ENCODE measurements at regions not wholly inside any gene's neighbourhood (a gene's known extent, or its start where the extent isn't known, plus 50 kb on each side); places are given as distances from the start of the nearest gene placed in this dataset.

DNA sequence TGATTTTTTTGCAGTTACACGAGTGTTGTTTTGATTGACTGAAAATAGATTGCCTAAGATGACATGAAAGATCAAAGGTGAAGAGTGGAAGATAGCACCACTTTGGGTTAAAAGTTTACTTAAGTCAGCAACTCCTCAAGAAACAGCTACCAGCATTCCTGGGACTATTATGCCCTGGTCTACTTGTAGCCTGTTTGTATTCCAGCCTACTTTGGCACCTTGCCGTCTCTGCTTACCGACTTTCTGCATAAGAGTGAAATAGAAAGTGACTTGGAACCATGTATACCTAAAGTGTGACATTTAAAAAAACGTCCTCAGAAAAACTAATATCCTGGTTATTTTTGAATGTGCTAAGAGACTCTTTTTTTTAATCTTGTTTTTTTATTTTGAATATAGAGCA, 631.5 kb upstream of the PTBP2 start:
- Histone ChIP-seq H3K4me1 (no peaks in the 10 kb centered on the region), H3K27ac (no peak overlapping the region), H3K9me3 (no peaks in the 10 kb centered on the region), H3K27me3 (no peaks in the 10 kb centered on the region), H3K4me3 (no peak overlapping the region), H3K36me3 (no peaks in the 10 kb centered on the region)
- TF ChIP-seq POLR2AphosphoS5 (IDR thresholded peaks at IDR 0.05) = no peak
- no peak for TF ChIP-seq EP300 (IDR thresholded peaks at IDR 0.05)
- TF ChIP-seq, protein P1, sequence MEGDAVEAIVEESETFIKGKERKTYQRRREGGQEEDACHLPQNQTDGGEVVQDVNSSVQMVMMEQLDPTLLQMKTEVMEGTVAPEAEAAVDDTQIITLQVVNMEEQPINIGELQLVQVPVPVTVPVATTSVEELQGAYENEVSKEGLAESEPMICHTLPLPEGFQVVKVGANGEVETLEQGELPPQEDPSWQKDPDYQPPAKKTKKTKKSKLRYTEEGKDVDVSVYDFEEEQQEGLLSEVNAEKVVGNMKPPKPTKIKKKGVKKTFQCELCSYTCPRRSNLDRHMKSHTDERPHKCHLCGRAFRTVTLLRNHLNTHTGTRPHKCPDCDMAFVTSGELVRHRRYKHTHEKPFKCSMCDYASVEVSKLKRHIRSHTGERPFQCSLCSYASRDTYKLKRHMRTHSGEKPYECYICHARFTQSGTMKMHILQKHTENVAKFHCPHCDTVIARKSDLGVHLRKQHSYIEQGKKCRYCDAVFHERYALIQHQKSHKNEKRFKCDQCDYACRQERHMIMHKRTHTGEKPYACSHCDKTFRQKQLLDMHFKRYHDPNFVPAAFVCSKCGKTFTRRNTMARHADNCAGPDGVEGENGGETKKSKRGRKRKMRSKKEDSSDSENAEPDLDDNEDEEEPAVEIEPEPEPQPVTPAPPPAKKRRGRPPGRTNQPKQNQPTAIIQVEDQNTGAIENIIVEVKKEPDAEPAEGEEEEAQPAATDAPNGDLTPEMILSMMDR (IDR thresholded peaks at IDR 0.05) = no peak
- TF ChIP-seq POLR2A (IDR thresholded peaks at IDR 0.05) = no peak
- 16 to 29% methylated on average over 4 of the region's 4 CpGs for WGBS, 2 donors (ENCODE audit: low coverage in 1 of 2)
- no peak for ATAC-seq

DNA sequence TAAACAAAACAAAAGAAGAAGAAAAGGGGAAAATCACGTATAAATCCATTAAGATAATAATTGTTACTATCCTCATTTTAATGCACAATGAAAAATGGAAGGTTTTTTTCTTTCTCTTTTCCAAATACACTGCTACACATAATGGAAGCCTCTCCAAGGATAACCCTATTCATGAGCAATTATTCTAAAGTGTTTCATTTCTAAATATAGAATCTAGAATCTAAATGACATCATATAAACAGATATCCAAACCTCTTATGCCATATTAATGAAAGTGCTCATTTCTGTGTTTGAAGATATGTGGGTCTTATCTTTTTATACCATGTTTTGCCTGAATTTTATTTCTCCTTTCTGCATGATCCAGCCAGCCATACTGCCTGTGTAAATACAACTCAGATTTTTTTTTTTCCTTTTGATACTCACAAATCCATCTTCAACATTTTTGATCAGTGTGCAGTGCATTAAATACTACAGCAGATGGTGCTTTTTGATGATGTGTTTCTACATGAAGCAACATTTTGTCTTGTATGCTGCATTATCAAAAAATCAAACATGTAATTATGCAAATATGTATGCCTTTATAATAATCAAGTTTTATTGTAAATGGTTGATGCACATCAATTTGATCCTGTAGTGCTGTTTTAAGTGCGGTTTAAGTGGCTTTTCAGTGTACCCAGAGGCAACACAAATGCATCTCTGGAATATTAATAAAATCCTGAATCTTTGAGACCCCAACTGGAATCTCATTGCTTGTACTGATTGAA, 625.6 kb upstream of the PTBP2 start:
- 77 to 96% methylated on average over 2 of the region's 2 CpGs for WGBS, 2 donors (ENCODE audit: low coverage in 1 of 2)

DNA sequence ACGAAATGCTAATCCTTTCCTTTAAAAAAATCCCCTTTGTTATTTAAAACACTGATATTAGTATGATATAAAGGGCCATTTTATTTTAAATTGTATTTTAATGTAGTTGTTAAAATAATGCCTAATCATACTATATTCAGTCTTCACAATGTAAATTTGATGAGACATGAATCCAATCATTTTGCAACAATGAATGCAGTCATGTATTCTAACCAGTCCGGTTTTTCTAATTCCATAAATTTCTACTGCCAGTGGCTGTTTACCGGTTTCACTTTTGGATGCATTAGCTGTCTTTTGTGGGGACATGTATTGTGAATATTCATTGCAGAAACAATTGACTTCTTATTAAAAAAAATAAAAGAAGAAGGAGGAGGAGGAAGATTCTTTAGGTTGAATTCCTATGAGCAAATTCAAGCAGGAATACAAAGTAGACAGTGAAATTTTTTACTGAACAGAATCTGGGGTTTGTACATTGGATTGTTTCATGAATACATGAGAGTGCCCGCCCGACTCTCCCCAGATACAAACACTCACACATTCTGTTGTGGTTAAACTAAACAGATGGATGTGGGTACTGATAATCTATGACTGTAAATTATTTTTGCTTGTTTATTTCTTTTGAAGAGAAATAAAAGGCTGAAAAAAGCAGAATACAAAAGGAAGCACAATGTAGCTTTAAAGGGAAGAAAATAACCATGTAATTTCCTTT, 624.8 kb upstream of the PTBP2 start:
- Histone ChIP-seq H3K36me3 (no peaks in the 10 kb centered on the region), H3K4me3 (no peak overlapping the region), H3K9me3 (no peaks in the 10 kb centered on the region), H3K4me1 (no peaks in the 10 kb centered on the region), H3K27ac (no peak overlapping the region), H3K27me3 (no peaks in the 10 kb centered on the region)
- ATAC-seq = no peak
- TF ChIP-seq POLR2A (IDR thresholded peaks at IDR 0.05) = no peak
- no peak for TF ChIP-seq EP300 (IDR thresholded peaks at IDR 0.05)
- no peak for TF ChIP-seq POLR2AphosphoS5 (IDR thresholded peaks at IDR 0.05)
- TF ChIP-seq, protein P1 (IDR thresholded peaks at IDR 0.05) = no peak
- 72 to 73% methylated on average over 5 of the region's 5 CpGs for WGBS, 2 donors (ENCODE audit: low coverage in 1 of 2)

More for the DNA sequence above, 625.6 kb upstream of the PTBP2 start:
- TF ChIP-seq POLR2AphosphoS5 (IDR thresholded peaks at IDR 0.05) (no peak), EP300 (IDR thresholded peaks at IDR 0.05) (no peak)
- Histone ChIP-seq H3K4me3 (no peak overlapping the region), H3K27ac (no peak overlapping the region), H3K4me1 (no peaks in the 10 kb centered on the region), H3K27me3 (no peaks in the 10 kb centered on the region), H3K36me3 (no peaks in the 10 kb centered on the region), H3K9me3 (no peaks in the 10 kb centered on the region)
- no peak for ATAC-seq

DNA sequence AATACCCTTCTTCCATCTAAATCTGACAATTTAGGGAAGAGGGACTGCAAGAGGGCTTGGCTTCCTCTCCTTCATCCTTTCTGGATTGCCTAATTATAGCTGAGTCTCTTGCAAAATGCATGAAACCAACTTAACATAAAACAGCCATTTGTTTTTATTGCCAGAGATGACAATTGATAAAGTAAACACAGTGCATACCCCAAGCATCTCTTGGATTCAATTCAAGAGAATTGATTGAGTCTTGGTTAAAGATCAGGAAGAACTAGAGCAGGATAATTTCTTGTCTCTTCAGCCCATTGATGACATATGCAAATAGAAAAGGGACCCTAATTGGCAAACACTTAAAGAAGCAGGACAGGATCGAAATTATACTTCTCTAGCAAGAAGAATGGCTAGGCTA, 617.1 kb upstream of the PTBP2 start:
- H3K9me3 ChIP-seq = no peaks in the 10 kb centered on the region
- no peaks in the 10 kb centered on the region for H3K36me3 ChIP-seq
- no peak for ATAC-seq
- WGBS, 2 donors (ENCODE audit: low coverage in 1 of 2) = 55 to 70% methylated on average over 1 of the region's 1 CpG
- H3K4me3 ChIP-seq = no peak overlapping the region
- no peak overlapping the region for H3K27ac ChIP-seq
- H3K27me3 ChIP-seq = no peaks in the 10 kb centered on the region
- no peaks in the 10 kb centered on the region for H3K4me1 ChIP-seq
- no peak for TF ChIP-seq POLR2A (IDR thresholded peaks at IDR 0.05)
- TF ChIP-seq, protein P1 (IDR thresholded peaks at IDR 0.05) = no peak
- TF ChIP-seq EP300 (IDR thresholded peaks at IDR 0.05) = no peak
- TF ChIP-seq POLR2AphosphoS5 (IDR thresholded peaks at IDR 0.05) = no peak

DNA sequence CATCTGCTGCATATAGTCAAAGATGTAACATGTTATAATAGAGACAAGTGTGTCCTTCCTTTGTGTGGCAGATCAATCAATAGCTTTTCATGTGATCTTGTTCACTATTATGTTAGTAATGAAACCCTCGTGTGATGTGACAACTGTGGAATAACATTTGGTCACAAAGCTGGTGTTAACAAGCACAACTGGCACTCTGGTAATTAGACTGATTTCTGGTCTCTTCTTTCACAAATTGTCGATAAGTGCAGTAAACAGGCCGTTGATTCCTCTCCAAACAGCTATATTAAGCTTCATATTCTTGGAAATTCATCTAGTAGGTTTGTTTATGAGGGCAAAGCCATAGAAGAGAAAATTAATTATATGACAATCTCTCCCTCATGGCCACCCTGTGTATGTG, 616.7 kb upstream of the PTBP2 start:
- no peaks in the 10 kb centered on the region for H3K27me3 ChIP-seq
- 53 to 65% methylated on average over 3 of the region's 3 CpGs for WGBS, 2 donors (ENCODE audit: low coverage in 1 of 2)
- H3K36me3 ChIP-seq = no peaks in the 10 kb centered on the region
- no peak for ATAC-seq
- no peak overlapping the region for H3K27ac ChIP-seq
- H3K9me3 ChIP-seq = no peaks in the 10 kb centered on the region
- no peaks in the 10 kb centered on the region for H3K4me1 ChIP-seq
- TF ChIP-seq EP300 (IDR thresholded peaks at IDR 0.05) = no peak
- TF ChIP-seq, protein P1 (IDR thresholded peaks at IDR 0.05) = no peak
- TF ChIP-seq POLR2A (IDR thresholded peaks at IDR 0.05) = no peak
- TF ChIP-seq POLR2AphosphoS5 (IDR thresholded peaks at IDR 0.05) = no peak
- H3K4me3 ChIP-seq = no peak overlapping the region
